GM12891 (cell line): ENCODE measurements at regions not wholly inside any gene's neighbourhood (a gene's known extent, or its start where the extent isn't known, plus 50 kb on each side); places are given as distances from the start of the nearest gene placed in this dataset.
"Not testable (repeated sequence)": the region's sequence is repeated elsewhere in the genome, so short reads cannot be mapped to it uniquely, and the experiment has no call there.

Source experiments
- DNase-seq: peaks from one replicate; pipeline ENCODE4 v3.0.0; 2011; ENCODE audit warnings: low spot score; ENCODE audit not compliant: insufficient read length
- FAIRE-seq: peaks from 2 replicates; lab custom pipeline; 2011; peaks lifted over from hg19 to GRCh38; lab: Jason Lieb, UNC
- PAX5 ChIP-seq: IDR thresholded peaks from 2 replicates; pipeline ENCODE4 v1.6.1; 2011; ENCODE audit warnings: low read length, moderate library complexity, mild to moderate bottlenecking; ENCODE audit not compliant: insufficient read depth, severe bottlenecking
- POLR2A ChIP-seq: IDR thresholded peaks from 2 replicates; pipeline ENCODE4 v1.6.1; 2011; ENCODE audit warnings: low read depth, low read length, control low read depth
- POLR2AphosphoS5 ChIP-seq: IDR thresholded peaks from 2 replicates; pipeline ENCODE4 v1.6.1; 2011; ENCODE audit warnings: low read depth, low read length, control low read depth
- POU2F2 ChIP-seq: IDR thresholded peaks from 2 replicates; pipeline ENCODE4 v1.6.1; 2011; ENCODE audit warnings: low read depth, mild to moderate bottlenecking, control low read depth, low read length, moderate library complexity
- SPI1 ChIP-seq: IDR thresholded peaks from 2 replicates; pipeline ENCODE4 v1.6.1; 2011; ENCODE audit warnings: low read depth, low read length, control low read depth
- TAF1 ChIP-seq: IDR thresholded peaks from 2 replicates; pipeline ENCODE4 v1.6.1; 2011; ENCODE audit warnings: low read depth, low read length, control low read depth

- no peak for DNase-seq
- no peak for FAIRE-seq
- TF ChIP-seq POLR2AphosphoS5 (no peak), SPI1 (no peak), POU2F2 (no peak), TAF1 (no peak), PAX5 (no peak), POLR2A (no peak)
These were observed 179.2 kb downstream of the BCHE start for GRCh38 chr3:165658027-165658426.

DNA sequence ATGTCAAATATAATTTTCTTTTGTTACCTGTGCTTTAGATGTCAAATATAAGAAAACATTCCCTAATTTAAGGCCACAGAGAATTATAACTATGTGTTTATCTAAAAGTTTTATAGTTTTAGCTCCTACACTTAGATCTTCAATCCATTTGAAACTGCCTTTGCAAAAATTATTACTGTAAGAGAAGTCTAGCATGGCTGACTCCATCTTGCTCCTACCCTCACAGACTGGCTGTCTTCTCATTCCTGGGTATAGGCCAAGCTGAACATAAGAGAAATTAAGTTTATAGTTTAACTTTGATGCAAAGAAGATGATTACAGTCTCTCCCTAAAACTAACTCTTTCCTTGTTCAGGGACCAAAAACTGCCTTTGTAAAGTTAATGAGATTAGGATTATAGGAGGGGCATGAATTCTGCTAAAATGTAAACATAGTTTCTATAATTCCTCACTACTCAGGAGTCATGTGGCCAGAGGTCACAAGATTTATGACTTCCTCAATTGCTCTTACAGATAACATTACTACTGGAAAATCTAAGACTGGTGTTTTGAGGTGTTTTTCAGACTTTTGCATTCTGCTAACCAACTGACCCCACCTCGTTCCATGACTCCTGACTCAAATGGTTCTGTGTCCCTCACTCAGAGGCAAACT is 184.0 kb downstream of the BCHE start:
- no peak for FAIRE-seq
- DNase-seq = no peak
- TF ChIP-seq POU2F2 = no peak
- no peak for TF ChIP-seq POLR2A
- TF ChIP-seq POLR2AphosphoS5 = no peak
- TF ChIP-seq PAX5 = no peak
- no peak for TF ChIP-seq TAF1
- no peak for TF ChIP-seq SPI1

DNA sequence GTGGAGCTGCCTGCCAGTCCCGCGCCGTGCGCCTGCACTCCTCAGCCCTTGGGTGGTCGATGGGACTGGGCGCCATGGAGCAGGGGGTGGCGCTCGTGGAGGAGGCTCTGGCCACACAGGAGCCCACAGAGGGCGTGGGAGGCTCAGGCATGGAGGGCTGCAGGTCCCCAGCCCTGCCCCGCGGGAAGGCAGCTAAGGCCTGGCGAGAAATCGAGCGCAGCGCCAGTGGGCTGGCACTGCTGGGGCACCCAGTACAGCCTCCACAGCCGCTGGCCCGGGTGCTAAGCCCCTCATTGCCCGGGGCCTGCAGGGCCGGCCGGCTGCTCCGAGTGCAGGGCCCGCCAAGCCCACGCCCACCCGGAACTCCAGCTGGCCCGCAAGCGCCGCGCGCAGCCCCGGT is 187.9 kb downstream of the BCHE start:
- not testable (repeated sequence) for DNase-seq, FAIRE-seq

DNA sequence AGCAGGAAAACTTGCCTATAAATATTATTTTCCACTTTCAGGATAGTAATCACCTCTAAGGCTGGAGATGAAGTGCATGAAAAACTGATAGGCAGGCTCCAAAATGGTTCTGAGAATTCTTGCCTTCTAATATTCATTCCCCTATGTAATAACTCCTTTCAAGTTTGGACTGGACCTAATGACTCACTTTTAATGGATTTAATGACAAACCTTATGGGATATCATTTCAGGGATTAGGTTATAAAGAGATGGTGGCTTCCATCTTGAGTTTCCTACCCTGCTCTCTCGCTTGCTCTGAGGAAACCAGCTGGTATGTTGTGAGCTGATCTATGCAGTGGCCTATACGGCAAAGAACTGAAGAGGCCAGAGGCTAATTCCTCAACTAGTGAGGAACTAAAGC is 192.0 kb downstream of the BCHE start:
- no peak for DNase-seq
- TF ChIP-seq POLR2A (no peak), TAF1 (no peak), PAX5 (no peak), POLR2AphosphoS5 (no peak), POU2F2 (no peak), SPI1 (no peak)
- FAIRE-seq = no peak

GRCh38 chr3:165644331-165644730 is 192.9 kb downstream of the BCHE start:
- DNase-seq (no peak), FAIRE-seq (no peak)
- TF ChIP-seq SPI1 (no peak), POU2F2 (no peak), POLR2A (no peak), POLR2AphosphoS5 (no peak), TAF1 (no peak), PAX5 (no peak)

GRCh38 chr3:165643425-165643824 is 193.8 kb downstream of the BCHE start:
- no peak for FAIRE-seq

DNA sequence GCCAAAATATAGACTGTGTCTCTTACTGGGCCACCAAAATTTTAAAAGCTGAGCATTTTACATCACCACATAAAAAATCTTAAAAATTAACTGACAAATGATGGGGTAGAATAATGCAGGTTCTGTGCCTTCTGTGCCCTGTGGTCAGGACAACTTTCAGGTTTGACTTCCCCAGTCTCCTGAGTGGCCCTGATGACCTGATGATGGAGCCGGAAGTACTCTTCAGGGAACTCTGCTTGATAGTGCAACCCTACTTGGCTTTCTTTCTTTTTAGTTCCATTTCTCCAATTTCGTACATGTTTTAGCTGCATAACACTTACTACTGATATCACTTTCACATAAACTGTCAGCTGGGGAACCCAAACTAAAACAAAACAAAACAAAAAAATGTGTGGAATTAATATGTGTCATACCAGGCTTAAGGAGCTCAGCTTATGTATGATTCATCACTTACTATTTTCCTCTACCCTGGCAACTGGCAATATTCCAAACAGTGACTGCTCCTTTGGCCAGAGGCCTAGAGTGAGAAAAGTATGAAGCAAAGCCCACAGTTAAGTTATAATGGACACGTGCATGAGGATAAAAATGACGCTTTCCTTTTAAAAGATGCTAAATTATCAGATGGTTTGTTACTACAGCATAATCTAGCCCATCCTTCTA is 194.3 kb downstream of the BCHE start:
- no peak for FAIRE-seq
- TF ChIP-seq POU2F2 (no peak), POLR2A (no peak), POLR2AphosphoS5 (no peak), PAX5 (no peak), SPI1 (no peak), TAF1 (no peak)

More at GRCh38 chr3:165643425-165643824, 193.8 kb downstream of the BCHE start:
- TF ChIP-seq PAX5 (no peak), POLR2A (no peak)
- DNase-seq = no peak

GRCh38 chr3:165641569-165642310 is 195.5 kb downstream of the BCHE start:
- TF ChIP-seq SPI1 = no peak
- no peak for TF ChIP-seq POU2F2
- no peak for TF ChIP-seq PAX5
- no peak for FAIRE-seq
- DNase-seq = no peak

More for the DNA sequence above, 194.3 kb downstream of the BCHE start:
- DNase-seq = no peak

DNA sequence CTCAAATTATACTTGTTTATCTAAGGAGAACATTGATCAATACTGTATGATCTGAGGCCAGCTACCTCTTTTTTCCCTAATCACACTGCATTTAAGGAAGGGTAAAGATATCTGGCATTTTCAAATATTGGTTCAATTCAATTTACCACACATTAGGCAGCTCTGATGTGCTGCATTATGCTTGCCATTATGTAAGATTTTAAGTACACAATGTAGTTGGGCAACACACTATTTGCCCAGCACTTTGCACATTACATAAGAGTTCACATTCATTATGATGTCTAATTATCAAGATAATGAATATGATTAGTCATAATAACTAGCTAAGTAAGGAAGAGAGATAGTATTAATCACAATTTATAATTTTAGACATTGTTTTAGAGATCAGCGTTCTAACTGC is 196.3 kb downstream of the BCHE start:
- no peak for TF ChIP-seq POLR2A
- no peak for TF ChIP-seq POU2F2
- no peak for TF ChIP-seq SPI1
- no peak for TF ChIP-seq TAF1
- TF ChIP-seq PAX5 = no peak
- TF ChIP-seq POLR2AphosphoS5 = no peak
- DNase-seq (no peak), FAIRE-seq (no peak)
